ENCODE measurements at regions not wholly inside any gene's neighbourhood (a gene's known extent, or its start where the extent isn't known, plus 50 kb on each side); places are given as distances from the start of the nearest gene placed in this dataset.
"Not testable (repeated sequence)": the region's sequence is repeated elsewhere in the genome, so short reads cannot be mapped to it uniquely, and the experiment has no call there.

DNA sequence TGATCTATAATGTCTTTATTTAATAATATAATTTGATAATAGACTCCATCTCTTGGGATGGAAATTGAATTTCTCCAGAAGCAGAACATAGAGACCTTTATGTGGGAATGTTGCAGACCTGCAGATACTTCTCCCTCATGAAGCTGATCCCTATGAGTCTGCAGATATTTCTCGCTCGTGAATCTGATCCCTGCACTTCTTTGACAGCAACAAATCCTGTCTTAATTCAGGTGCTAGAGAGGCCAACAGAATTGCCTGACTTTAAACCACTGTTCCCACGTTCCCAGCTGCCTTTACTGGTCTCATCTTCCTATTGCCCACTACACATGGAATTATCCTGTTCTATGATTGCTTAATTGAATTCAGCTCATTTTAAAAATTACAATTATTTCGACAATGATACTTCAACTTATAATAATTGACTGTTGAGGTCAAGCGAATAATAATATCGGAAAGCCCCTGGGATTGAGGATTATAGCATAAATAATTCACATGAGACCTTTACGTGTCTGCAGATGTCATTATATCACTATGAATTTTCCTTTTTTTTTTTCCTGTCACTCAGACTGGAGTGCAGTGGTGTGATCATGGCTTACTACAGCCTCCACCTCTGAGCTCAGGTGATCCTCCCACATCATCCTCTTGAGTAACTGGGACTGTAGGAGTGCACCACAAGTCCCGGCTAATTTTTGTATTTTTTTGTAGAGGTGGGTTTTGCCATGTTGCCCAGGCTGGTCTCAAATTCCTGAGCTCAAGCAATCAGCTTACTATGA is 486.4 kb upstream of the ADARB2 start:
- no peak for DNase-seq

- no peak for DNase-seq
Observed at GRCh38 chr10:2222631-2223030, 485.3 kb upstream of the ADARB2 start.

- DNase-seq: no peak
Observed at GRCh38 chr10:2214805-2215204, 477.5 kb upstream of the ADARB2 start.

DNA sequence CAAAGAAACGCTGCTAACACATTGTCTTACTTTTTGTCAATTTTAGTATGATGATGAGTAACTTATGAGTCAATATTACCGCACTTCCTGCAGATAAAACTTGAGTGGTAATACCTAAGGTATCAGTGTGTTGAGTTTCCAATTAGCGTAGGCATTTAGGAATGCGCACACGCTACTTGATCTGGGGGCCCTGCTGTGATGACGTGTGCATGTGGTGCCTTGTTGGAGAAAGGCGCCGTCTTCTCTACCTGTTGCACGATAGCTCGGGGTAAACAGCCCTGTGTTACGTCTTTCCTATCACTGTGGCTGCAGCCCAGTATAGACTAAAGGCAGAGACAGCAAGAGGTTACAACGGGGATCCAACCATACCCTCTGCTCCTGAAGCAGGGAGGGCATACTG is 476.8 kb upstream of the ADARB2 start:
- no peak for DNase-seq

DNA sequence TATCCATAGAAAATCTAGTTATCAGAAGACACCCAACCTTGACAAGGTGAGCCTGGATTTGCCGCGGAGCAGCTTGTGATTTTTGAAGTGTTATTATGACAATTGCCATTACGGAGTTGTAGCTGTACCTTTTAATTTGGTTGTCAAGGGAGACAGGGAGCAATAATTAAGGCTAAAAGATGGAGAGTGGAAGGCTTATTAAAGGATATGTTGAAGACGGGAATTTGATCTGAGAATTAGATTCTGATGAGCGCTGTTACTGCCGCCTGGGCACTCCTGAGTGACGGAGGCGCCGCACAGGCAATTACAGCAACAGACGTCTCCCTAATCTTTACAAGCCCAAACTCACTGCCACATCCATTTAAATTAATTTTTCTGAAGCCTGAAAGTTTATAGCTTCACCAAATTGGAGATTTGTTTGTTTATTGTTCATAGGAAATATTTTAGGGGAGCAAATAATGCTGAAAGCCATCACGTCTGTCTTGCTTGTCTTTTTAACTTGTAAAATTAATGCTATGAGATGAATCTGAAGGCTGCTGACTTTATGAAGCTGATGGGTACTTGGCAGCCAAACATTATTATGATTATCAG is 475.0 kb upstream of the ADARB2 start:
- DNase-seq: no peak

GRCh38 chr10:2210088-2210487 is 472.8 kb upstream of the ADARB2 start:
- DNase-seq: no peak

DNA sequence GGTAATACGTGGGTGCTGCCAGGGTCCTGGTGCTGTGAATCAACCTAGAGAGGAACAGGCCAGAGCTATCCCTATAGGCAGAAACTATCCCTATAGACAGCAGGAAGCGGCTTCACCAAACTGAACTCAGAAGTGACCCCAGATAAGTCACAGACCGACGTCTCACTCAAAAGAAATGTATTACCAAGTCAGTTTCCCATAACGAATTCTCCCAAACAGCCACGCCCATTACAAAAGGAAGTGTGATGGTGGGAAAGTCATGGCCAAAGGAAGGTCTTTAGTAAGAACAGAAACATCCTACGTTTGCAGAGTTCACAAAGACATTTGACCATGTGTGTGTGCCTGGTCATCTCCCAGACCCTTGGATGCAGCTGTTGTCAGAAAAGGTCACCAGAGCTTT is 470.8 kb upstream of the ADARB2 start:
- no peak for DNase-seq

DNA sequence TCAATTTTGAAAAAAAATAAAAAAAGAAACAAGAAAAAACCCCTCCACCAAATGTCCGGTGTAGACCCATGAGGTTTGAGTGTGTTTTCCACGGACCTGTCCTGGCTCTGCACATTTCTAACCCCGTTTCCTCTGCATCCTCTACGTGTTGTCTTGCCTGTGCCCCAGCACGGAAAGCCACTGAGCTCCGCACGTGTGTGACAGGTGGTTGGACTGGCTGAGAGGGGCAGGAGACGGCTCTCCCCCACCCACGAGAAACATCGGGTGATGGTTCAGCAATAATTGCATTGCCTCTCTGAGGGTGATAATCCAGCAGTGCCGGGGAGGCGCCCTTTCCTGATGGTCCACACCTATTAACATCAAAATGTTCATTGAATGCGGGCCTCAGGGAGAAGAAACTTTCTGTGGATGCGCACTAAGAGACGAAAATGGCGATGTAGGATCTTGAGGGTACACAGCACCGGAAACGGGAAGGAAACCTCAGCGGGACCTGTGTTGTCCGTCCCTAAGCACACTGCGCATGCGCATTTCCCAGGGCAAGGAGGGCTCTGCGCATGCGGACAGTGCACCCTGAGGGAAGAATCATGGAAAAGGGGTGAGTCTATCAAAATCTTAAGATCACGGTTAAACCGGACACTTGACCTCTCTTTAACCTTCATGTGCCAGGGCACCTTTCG is 470.1 kb upstream of the ADARB2 start:
- DNase-seq: no peak

DNA sequence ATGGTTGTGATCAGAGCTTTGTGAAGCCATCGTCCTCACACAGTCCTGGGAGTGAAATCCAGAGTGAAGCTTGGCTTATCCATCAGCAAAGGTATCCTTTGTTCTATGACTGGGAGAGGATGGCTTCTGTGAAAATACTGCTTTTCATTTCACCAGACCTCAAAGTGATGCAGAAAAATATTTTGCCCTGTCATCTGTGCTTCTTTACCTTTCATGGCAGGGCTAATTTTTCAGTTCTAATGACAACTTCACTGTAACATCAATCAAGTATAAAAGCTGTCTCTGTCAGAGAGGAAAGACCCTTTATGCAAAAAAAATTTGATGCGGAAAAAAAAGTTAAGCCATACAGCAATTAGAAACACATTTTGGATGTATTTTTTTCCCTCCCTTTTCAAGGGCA is 468.1 kb upstream of the ADARB2 start:
- no peak for DNase-seq

- no peak for DNase-seq
Observed at GRCh38 chr10:2202401-2202800, 465.1 kb upstream of the ADARB2 start.

- DNase-seq: no peak
Observed at GRCh38 chr10:2201534-2202099, 464.3 kb upstream of the ADARB2 start.

GRCh38 chr10:2197663-2198062 is 460.3 kb upstream of the ADARB2 start:
- no peak for DNase-seq

GRCh38 chr10:2196272-2196671 is 458.9 kb upstream of the ADARB2 start:
- no peak for DNase-seq

GRCh38 chr10:2189356-2189755 is 452.0 kb upstream of the ADARB2 start:
- DNase-seq: not testable (repeated sequence)

GRCh38 chr10:2188371-2188770 is 451.0 kb upstream of the ADARB2 start:
- DNase-seq: no peak

- DNase-seq: no peak
Observed at GRCh38 chr10:2173327-2173726, 436.0 kb upstream of the ADARB2 start.

DNA sequence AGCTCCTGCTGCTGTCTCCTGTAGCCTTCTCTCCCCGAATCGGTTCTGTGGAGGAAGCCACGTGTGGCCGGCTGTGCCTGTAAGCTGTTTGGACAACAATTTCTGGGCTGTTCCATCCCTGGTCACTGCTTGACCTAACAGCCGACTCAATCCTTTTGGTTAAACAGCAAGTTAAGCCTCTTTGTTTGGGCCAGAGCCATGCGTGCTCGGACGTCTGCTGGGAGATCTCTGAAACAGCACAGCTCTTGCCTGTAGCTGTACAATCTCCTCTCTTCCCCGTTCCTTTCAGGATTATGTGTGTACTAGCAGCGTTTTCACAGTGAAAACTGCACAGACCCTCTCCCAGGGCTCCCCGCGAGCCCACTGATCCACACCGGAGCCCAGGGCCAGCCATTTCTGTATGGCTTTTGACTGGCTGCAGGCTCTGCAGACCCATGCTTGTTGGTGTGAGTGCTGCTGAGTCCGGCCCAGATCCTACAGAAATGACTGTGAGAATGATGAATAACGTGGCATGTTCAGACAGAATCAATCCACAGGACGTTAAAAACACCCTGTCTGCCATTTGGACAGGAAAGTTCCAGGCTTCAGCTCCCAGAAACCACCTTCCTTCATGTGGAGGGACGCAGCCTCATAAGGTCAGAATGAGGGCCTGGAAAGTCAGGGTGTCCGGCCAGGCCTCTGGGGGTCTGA is 428.6 kb upstream of the ADARB2 start:
- DNase-seq: no peak

GRCh38 chr10:2150288-2150687 is 413.0 kb upstream of the ADARB2 start:
- no peak for DNase-seq

DNA sequence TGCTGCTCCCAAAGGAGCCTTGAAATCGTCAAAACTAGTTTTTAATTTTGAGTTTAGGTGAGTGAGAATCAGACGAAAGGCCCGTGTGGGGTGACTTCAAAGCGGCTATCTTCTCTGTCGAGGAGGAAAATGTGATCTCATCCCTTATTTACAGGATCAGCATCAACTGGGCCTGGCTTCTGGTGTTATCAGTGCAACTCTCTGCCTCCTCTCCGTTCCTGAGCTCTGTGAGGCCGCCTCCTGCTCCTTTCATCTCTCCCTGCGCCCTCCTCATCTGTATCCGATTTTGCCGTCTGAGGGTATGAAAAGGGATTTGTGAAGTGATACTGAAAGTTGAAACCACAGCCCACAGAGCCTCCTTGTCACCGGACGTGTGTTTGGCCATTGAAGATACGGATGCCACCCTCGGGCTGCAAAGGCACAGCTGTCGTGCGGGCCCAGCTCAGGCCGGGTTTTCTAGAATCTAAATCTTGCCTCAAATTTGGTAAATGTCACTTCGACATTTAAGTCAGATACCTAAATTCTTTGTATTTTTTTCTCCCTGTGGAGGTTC is 408.7 kb upstream of the ADARB2 start:
- DNase-seq: no peak

DNA sequence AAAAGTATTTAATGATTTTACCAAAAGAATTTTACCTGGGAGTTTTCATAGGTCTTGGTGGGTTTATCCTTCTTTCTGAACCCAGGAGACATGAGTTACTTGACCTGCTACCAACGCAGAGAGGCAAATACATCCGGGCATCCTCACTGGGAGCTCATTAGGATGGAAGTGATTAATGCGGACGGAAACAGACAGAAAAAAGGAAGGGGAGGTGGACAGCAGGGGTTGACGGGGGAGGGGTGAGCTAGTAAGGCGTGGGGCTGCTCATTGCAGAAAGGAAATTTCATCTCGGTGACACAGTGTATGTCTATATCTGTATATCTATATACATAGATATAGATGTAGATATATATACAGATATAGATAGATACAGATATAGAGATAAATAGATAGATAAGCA is 408.2 kb upstream of the ADARB2 start:
- DNase-seq: no peak

GRCh38 chr10:2144584-2144983 is 407.3 kb upstream of the ADARB2 start:
- no peak for DNase-seq

- no peak for DNase-seq
Observed at GRCh38 chr10:2143213-2143835, 406.0 kb upstream of the ADARB2 start.
